ENCODE measurements at regions not wholly inside any gene's neighbourhood (a gene's known extent, or its start where the extent isn't known, plus 50 kb on each side); places are given as distances from the start of the nearest gene placed in this dataset.
"Not testable (repeated sequence)": the region's sequence is repeated elsewhere in the genome, so short reads cannot be mapped to it uniquely, and the experiment has no call there.

DNA sequence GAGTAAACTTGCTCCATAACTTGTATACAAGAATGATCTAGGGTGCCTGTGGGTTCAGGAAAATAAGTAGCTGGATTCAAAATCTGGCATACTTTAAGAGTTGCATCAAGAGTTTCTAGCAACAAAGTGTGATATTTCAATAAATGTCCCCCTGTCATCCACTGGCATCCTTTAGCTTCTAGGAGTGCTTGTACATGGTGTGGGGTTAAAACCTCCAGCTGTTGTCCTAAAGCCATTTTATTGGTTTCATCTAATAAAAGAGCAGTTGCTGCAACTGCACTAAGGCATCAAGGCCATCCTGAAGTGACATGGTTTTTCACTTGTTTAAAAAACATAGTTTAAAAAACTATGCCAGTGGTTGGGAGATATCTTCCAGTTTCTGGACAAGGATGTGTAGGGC is 148.4 kb downstream of the INHBA start:
- Histone ChIP-seq H3K9me3 (peaks cover 0 to 5% of the 10 kb centered on the region in 2 donors), H3K4me3 (no peak overlapping the region), H3K4me1 (no peaks in the 10 kb centered on the region), H3K27ac (no peak overlapping the region), H3K27me3 (no peaks in the 10 kb centered on the region), H3K36me3 (no peaks in the 10 kb centered on the region)
- intact Hi-C loops (cut with DNase I; ENCODE audit: low total_unique reads): no loop called here
- DNase-seq (ENCODE audit: low spot score in 2 of 2): no peak
- TF ChIP-seq POLR2A (IDR thresholded peaks at IDR 0.05): no peak
- TF ChIP-seq, protein P1, sequence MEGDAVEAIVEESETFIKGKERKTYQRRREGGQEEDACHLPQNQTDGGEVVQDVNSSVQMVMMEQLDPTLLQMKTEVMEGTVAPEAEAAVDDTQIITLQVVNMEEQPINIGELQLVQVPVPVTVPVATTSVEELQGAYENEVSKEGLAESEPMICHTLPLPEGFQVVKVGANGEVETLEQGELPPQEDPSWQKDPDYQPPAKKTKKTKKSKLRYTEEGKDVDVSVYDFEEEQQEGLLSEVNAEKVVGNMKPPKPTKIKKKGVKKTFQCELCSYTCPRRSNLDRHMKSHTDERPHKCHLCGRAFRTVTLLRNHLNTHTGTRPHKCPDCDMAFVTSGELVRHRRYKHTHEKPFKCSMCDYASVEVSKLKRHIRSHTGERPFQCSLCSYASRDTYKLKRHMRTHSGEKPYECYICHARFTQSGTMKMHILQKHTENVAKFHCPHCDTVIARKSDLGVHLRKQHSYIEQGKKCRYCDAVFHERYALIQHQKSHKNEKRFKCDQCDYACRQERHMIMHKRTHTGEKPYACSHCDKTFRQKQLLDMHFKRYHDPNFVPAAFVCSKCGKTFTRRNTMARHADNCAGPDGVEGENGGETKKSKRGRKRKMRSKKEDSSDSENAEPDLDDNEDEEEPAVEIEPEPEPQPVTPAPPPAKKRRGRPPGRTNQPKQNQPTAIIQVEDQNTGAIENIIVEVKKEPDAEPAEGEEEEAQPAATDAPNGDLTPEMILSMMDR (IDR thresholded peaks at IDR 0.05): no peak
- TF ChIP-seq POLR2AphosphoS5 (IDR thresholded peaks at IDR 0.05): no peak

DNA sequence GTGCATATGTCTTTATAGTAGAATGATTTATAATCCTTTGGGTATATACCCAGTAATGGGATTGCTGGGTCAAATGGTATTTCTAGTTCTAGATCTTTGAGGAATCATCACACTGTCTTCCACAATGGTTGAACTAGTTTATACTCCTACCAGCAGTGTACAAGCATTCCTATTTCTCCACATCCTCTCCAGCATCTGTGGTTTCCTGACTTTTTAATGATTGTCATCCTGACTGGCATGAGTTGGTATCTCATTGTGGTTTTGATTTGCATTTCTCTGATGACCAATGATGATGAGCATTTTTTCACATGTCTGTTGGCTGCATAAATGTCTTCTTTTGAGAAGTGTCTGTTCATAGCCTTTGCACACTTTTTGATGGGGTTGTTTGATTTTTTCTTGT is 152.8 kb downstream of the INHBA start:
- H3K4me1 ChIP-seq: not testable (repeated sequence)

DNA sequence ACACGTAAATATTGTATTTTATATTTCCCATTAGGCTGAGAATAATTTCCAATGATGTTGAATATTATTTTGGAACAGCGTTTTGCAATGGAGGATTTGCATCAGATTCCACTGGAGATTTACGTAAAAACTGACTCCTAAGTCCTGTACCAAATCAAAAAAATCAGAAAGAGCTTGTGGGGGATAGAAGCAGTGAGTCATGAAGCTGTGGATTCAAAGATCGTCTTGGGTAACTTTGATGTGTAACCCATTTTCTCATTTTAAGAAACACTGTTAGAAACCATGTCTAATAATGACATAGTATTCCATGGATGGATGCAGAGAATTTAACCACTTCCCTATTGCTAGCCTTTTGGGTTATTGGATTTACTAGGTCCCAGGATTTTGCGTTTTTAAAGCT is 158.6 kb downstream of the INHBA start:
- H3K27me3 ChIP-seq: no peaks in the 10 kb centered on the region
- H3K27ac ChIP-seq: no peak overlapping the region

More for the DNA sequence above, 152.8 kb downstream of the INHBA start:
- intact Hi-C loops (cut with DNase I; ENCODE audit: low total_unique reads); H3K4me3 ChIP-seq; H3K27ac ChIP-seq; H3K27me3 ChIP-seq; H3K36me3 ChIP-seq; DNase-seq (ENCODE audit: low spot score in 2 of 2); H3K9me3 ChIP-seq: not testable (repeated sequence)

DNA sequence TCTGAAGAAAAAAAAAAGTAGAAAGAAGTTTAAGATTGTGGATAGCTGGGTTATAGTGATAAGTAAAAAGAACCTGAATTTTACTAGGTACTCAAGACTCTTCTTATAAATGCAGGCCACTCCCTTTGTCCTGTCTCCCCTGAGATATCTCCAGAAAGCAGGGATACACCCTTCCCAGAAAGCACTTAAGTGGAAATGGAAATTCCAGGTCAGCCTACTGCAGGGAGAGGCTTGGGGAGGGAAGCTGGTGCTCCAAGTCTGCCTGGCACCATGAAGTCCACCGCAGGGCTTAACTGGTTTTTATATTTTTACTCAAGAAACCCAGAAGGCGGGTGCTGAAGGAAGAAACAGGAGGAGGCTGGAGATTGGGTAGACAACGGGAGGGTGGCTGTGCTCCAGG is 162.3 kb downstream of the INHBA start:
- H3K27ac ChIP-seq: no peak overlapping the region
- TF ChIP-seq POLR2A (IDR thresholded peaks at IDR 0.05): no peak
- TF ChIP-seq, protein P1 (IDR thresholded peaks at IDR 0.05): no peak
- no peak for TF ChIP-seq POLR2AphosphoS5 (IDR thresholded peaks at IDR 0.05)
- no peak overlapping the region for H3K4me3 ChIP-seq
- H3K4me1 ChIP-seq: no peaks in the 10 kb centered on the region
- H3K27me3 ChIP-seq: no peaks in the 10 kb centered on the region
- H3K36me3 ChIP-seq: no peaks in the 10 kb centered on the region
- no peaks in the 10 kb centered on the region for H3K9me3 ChIP-seq
- intact Hi-C loops (cut with DNase I; ENCODE audit: low total_unique reads): no loop called here
- no peak for DNase-seq (ENCODE audit: low spot score in 2 of 2)

More for the DNA sequence above, 158.6 kb downstream of the INHBA start:
- Histone ChIP-seq H3K36me3 (no peaks in the 10 kb centered on the region), H3K4me3 (no peak overlapping the region), H3K9me3 (no peaks in the 10 kb centered on the region), H3K4me1 (no peaks in the 10 kb centered on the region)
- DNase-seq (ENCODE audit: low spot score in 2 of 2): no peak
- TF ChIP-seq POLR2AphosphoS5 (IDR thresholded peaks at IDR 0.05) (no peak), POLR2A (IDR thresholded peaks at IDR 0.05) (no peak)
- TF ChIP-seq, protein P1 (IDR thresholded peaks at IDR 0.05): no peak
- intact Hi-C loops (cut with DNase I; ENCODE audit: low total_unique reads): no loop called here

DNA sequence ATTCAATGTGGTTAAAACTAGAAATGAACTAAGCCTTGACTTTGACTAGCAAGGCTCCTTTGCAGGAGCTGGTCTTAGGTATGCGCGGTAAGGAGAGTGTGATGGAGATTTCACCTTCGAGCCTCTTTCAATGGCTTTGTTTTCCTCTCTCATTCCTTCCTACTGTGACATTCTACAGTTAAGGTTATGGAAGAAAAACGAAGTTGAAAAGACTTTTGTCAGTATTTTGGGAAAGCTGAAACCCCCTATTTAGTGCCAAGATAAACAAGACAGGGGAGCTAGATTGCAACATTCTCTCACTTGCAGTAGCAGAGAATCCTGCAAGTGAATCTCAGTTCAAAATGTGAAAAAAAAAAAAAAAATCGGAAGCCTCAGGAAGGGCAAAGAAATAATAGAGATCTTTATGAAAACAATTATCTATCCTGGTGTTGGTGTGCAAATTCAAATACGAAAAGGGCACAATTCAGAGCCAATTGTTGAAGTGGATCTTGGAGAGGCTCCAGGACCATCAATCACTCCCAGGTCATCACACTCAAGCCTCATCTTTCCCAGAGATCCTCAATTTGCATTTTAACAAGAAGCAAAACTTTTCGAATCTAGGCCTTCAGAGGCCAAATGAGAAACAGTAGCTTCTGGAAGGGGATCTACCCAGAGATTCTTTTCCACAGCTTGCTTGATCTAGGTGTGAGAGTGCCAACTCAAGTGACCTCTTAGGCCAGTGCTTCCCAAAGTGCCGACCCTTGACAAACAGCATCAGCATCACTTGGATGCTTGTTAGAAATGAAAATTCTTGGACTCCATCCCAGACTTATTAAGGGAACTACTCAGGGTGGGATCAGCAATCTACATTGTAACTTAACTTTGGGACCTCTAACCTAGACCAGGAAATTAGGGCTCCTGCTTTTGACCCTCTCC is 163.8 kb downstream of the INHBA start:
- no peak overlapping the region for H3K4me3 ChIP-seq
- H3K9me3 ChIP-seq: no peaks in the 10 kb centered on the region
- no peak overlapping the region for H3K27ac ChIP-seq
- TF ChIP-seq, protein P1 (IDR thresholded peaks at IDR 0.05): no peak
- no peak for TF ChIP-seq POLR2A (IDR thresholded peaks at IDR 0.05)
- TF ChIP-seq POLR2AphosphoS5 (IDR thresholded peaks at IDR 0.05): no peak
- no peaks in the 10 kb centered on the region for H3K4me1 ChIP-seq
- no peak for DNase-seq (ENCODE audit: low spot score in 2 of 2)
- intact Hi-C loops (cut with DNase I; ENCODE audit: low total_unique reads): no loop called here
- no peaks in the 10 kb centered on the region for H3K36me3 ChIP-seq
- no peaks in the 10 kb centered on the region for H3K27me3 ChIP-seq

Data from breast epithelium (tissue), 4 donors.